PC-9 (cell line): ENCODE measurements at regions not wholly inside any gene's neighbourhood (a gene's known extent, or its start where the extent isn't known, plus 50 kb on each side); places are given as distances from the start of the nearest gene placed in this dataset.

Experiments used
- CTCF ChIP-seq: fragments of 200-600 bp; sonication (generic); conservative IDR thresholded peaks from 2 replicates; pipeline ENCODE4 v1.6.1; 2017; ENCODE audit warnings: mixed run types, antibody characterized with exemption, mild to moderate bottlenecking, moderate library complexity
- EZH2 ChIP-seq: fragments of 200-600 bp; sonication (generic); IDR thresholded peaks from 2 replicates; pipeline ENCODE4 v1.8.0; 2017; ENCODE audit warnings: antibody characterized with exemption, low read depth

DNA sequence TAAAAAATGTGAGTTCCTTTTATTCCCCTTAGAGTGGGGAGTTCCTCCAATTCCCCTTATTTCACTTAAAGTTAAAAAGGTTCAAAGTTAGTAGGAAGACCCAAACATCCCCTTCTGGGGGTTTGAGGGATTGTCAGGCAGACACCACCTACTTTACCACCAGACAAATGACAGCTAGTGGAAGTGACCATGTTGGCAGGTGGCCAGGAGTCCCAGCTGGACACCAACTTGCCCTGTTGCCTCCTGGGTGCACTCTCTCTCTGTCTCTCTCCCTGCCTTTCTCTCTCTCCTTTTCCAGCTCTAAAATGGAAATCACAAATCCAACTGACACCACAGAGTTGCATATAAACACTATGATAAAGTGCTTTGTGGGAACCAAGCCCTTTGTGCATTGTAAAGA lies 307.7 kb upstream of the TLE4 start:
- TF ChIP-seq CTCF (no peak), EZH2 (no peak)
